Psoas muscle (tissue), 7 donors: ENCODE measurements at regions not wholly inside any gene's neighbourhood (a gene's known extent, or its start where the extent isn't known, plus 50 kb on each side); places are given as distances from the start of the nearest gene placed in this dataset.

Experiments used
- ATAC-seq, 4 donors: fragments of 200-7000 bp; cut with Tn5 transposase; one replicate each; pipeline ENCODE4 v1.9.1; 2020; ENCODE audit warnings: moderate library complexity in 3 of 4, mild to moderate bottlenecking in 2 of 4
- DNase-seq, 2 donors: peaks; one replicate each; pipeline ENCODE4 v3.0.0-alpha.2; 2020
- H3K27ac ChIP-seq: fragments of 200-600 bp; one replicate; pipeline ENCODE4 v1.8.0; 2022
- H3K27me3 ChIP-seq, 3 donors: fragments of 200-600 bp in 1 of 3; one replicate each; pipeline versions ENCODE4 v1.6.1 to v1.8.0; 2013 to 2022; ENCODE audit warnings: low read length in 2 of 3, mild to moderate bottlenecking in 2 of 3, moderate library complexity in 1 of 3; ENCODE audit not compliant: insufficient read depth in 3 of 3
- H3K36me3 ChIP-seq, 2 donors: fragments of 200-600 bp in 1 of 2; one replicate each; pipeline versions ENCODE4 v1.6.1 to v1.8.0; 2013 to 2022; ENCODE audit warnings: low read depth in 1 of 2, mild to moderate bottlenecking in 1 of 2, moderate library complexity in 1 of 2; ENCODE audit not compliant: insufficient read depth in 1 of 2
- H3K4me1 ChIP-seq: fragments of 200-600 bp; one replicate; pipeline ENCODE4 v1.8.0; 2022
- H3K4me3 ChIP-seq: fragments of 200-600 bp; one replicate; pipeline ENCODE4 v1.8.0; 2022; ENCODE audit warnings: mild to moderate bottlenecking
- H3K9me3 ChIP-seq: fragments of 200-600 bp; one replicate; pipeline ENCODE4 v1.8.0; 2022
- CTCF ChIP-seq: fragments of 200-600 bp; IDR thresholded peaks from one replicate; pipeline ENCODE4 v1.8.0; 2022; ENCODE audit warnings: antibody characterized with exemption
- WGBS, 3 donors: extraction: QIAGEN DNeasy Blood & Tissue Kit; methylation state at CpG; one replicate each; pipeline versions ENCODE4 v1.1.6 to v1.1.7; 2013; 5-methylcytosine and 5-hydroxymethylcytosine counted together
- intact Hi-C, 2 donors: fragments of 100-400 bp; cut with DNase I; formaldehyde crosslinking; loops; one replicate each; pipeline versions ENCODE4 v1.11.0 to v1.14.2; 2022
- donor health status: healthy with polysubstance abuse.
- donor health status: DM: no; HTN: no; CAD: no; lungs with moderate emphysema.
- donor health status: Bipolar disorder and iron deficiency.
- donor health status: healthy.
- donor health status: DM: yes; HTN: yes; CAD: no.
- donor health status: DM: no; HTN: no; CAD: no.
- donor health status: DM: yes; HTN: yes; CAD: no.

GRCh38 chr4:29718136-29718535, 1002.0 kb upstream of the PCDH7 start:
- H3K36me3 ChIP-seq = no peaks in the 10 kb centered on the region
- DNase-seq = no peak
- no peak overlapping the region for H3K27ac ChIP-seq
- no peak overlapping the region for H3K4me3 ChIP-seq
- H3K4me1 ChIP-seq = no peaks in the 10 kb centered on the region
- TF ChIP-seq CTCF = no peak
- no peak for ATAC-seq
- H3K9me3 ChIP-seq = no peaks in the 10 kb centered on the region
- intact Hi-C loops = no loop called here
- no peaks in the 10 kb centered on the region for H3K27me3 ChIP-seq

DNA sequence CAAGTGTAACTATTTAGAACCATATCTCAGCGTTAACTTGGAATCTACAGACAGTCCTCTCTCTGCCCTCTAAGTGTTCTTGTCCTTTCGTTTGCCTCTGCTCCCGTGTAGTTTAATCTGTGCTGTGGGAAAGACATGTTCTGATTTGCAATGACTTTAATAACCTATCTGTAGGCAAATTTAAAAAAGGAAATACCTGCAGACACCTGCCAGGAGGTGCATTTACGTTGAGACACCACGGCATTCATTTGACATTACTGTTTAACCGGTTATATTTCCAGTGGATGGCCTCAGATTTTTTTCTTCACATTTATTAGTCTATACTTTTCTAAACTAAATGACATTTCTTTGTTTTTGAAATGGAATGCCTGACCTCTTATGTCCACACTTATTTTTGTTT, 997.9 kb upstream of the PCDH7 start:
- intact Hi-C loops = no loop called here
- no peaks in the 10 kb centered on the region for H3K4me1 ChIP-seq
- H3K27me3 ChIP-seq = no peaks in the 10 kb centered on the region
- no peak for TF ChIP-seq CTCF
- ATAC-seq (no peak), DNase-seq (no peak)
- no peak overlapping the region for H3K4me3 ChIP-seq
- H3K36me3 ChIP-seq = no peaks in the 10 kb centered on the region
- no peaks in the 10 kb centered on the region for H3K9me3 ChIP-seq
- H3K27ac ChIP-seq = no peak overlapping the region
- 87 to 89% (median 87%) methylated on average over 6 of the region's 6 CpGs for WGBS, 3 donors

- Histone ChIP-seq H3K9me3 (no peaks in the 10 kb centered on the region), H3K4me1 (no peaks in the 10 kb centered on the region), H3K4me3 (no peak overlapping the region), H3K27ac (no peak overlapping the region), H3K27me3 (no peaks in the 10 kb centered on the region), H3K36me3 (no peaks in the 10 kb centered on the region)
- intact Hi-C loops = no loop called here
- ATAC-seq = no peak
- 60 to 71% (median 66%) methylated on average over 3 of the region's 3 CpGs for WGBS, 3 donors
- TF ChIP-seq CTCF = no peak
- no peak for DNase-seq
Observed at GRCh38 chr4:29726938-29727337, 993.2 kb upstream of the PCDH7 start.

DNA sequence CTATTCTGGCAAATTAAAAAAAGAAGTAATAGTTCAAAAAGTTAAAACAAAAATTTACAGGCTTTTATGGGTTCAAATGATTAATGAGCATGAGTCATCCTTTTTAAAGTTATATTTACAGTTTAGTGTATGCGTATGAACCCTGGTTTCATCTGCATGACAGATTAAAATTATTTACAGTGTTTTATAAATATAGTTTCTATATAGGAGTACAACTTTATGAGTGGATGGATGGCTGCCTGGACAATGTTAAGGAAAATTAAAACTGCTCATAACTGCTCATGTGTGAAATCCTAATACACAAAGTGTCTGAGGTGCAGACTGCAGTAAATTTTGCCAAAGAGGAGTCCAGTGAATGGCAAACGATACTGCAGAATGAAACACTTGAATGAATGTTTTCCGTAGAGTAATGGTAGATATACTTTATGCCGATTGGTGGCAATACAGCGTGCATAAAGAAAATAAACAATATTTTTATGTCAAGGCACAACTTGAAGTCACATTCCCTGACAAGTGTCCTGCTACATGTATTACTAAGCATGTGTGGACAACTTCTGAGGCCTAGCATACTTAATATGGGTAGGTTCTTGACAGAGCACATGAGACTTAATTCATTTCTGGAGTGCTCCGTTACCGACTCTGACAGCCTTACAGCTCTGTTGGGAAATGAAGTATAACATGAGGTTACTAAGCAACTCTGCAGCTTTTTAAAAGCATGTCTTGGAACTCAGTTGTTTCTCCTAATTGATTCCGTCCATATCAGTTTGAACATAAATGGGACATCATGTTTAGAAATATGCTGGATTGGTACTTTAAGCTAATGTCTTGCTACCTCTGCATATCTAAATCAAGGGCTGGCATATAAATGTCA, 985.6 kb upstream of the PCDH7 start:
- Histone ChIP-seq H3K4me1 (no peaks in the 10 kb centered on the region), H3K36me3 (no peaks in the 10 kb centered on the region), H3K9me3 (no peaks in the 10 kb centered on the region), H3K27ac (no peak overlapping the region), H3K27me3 (no peaks in the 10 kb centered on the region), H3K4me3 (no peak overlapping the region)
- WGBS, 3 donors = 37 to 52% (median 41%) methylated on average over 8 of the region's 8 CpGs
- no peak for ATAC-seq
- intact Hi-C loops = no loop called here
- DNase-seq = no peak
- no peak for TF ChIP-seq CTCF

DNA sequence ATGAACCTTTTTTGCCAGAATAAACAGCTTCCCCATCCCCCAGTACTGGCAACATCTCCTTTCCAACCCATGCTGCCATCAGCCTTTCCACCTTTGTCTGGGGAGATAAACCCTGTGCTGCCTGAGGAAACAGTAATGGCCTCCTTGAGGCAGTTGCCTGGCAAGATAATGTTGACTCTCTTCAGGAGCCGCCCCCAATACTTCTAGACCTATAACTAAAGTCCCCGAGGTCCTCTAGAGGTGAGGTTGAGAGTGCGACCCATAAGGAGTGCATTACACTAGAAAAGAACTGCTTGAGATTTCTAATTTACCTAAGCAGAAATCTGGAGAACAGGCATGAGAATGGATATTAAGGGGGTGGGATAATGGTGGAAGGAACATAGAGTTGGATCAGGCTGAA, 963.2 kb upstream of the PCDH7 start:
- Histone ChIP-seq H3K4me1 (no peaks in the 10 kb centered on the region), H3K9me3 (no peaks in the 10 kb centered on the region), H3K27ac (no peak overlapping the region), H3K27me3 (no peaks in the 10 kb centered on the region), H3K4me3 (no peak overlapping the region), H3K36me3 (no peaks in the 10 kb centered on the region)
- 73 to 94% (median 79%) methylated on average over 3 of the region's 3 CpGs for WGBS, 3 donors
- no peak for DNase-seq
- no peak for TF ChIP-seq CTCF
- intact Hi-C loops = no loop called here
- no peak for ATAC-seq
